ENCODE measurements at regions not wholly inside any gene's neighbourhood (a gene's known extent, or its start where the extent isn't known, plus 50 kb on each side); places are given as distances from the start of the nearest gene placed in this dataset.

GRCh38 chr10:9869205-9869604 is 1148.5 kb upstream of the CELF2 start:
- no peak for DNase-seq (ENCODE audit: low spot score)
- no peak for TF ChIP-seq CTCF (IDR thresholded peaks at IDR 0.05; ENCODE audit: extremely low read depth, insufficient read depth, missing control alignments)
- in situ Hi-C loops (cut with MboI; ENCODE audit: low pct_unique_long_range_greater_than_20kb, low sequenced_read_pairs, unreplicated experiment): no loop called here

- in situ Hi-C loops (cut with MboI; ENCODE audit: low pct_unique_long_range_greater_than_20kb, low sequenced_read_pairs, unreplicated experiment): no loop called here
- no peak for TF ChIP-seq CTCF (IDR thresholded peaks at IDR 0.05; ENCODE audit: extremely low read depth, insufficient read depth, missing control alignments)
Measured at GRCh38 chr10:9869606-9870176, 1148.0 kb upstream of the CELF2 start.

GRCh38 chr10:9875353-9875752 is 1142.3 kb upstream of the CELF2 start:
- DNase-seq (ENCODE audit: low spot score): no peak
- in situ Hi-C loops (cut with MboI; ENCODE audit: low pct_unique_long_range_greater_than_20kb, low sequenced_read_pairs, unreplicated experiment): no loop called here
- no peak for TF ChIP-seq CTCF (IDR thresholded peaks at IDR 0.05; ENCODE audit: extremely low read depth, insufficient read depth, missing control alignments)

More at GRCh38 chr10:9869606-9870176, 1148.0 kb upstream of the CELF2 start:
- DNase-seq (ENCODE audit: low spot score): no peak

- no peak for DNase-seq (ENCODE audit: low spot score)
- in situ Hi-C loops (cut with MboI; ENCODE audit: low pct_unique_long_range_greater_than_20kb, low sequenced_read_pairs, unreplicated experiment): no loop called here
- no peak for TF ChIP-seq CTCF (IDR thresholded peaks at IDR 0.05; ENCODE audit: extremely low read depth, insufficient read depth, missing control alignments)
Measured at GRCh38 chr10:9877978-9878377, 1139.7 kb upstream of the CELF2 start.

GRCh38 chr10:9878383-9878782 is 1139.3 kb upstream of the CELF2 start:
- DNase-seq (ENCODE audit: low spot score): no peak
- in situ Hi-C loops (cut with MboI; ENCODE audit: low pct_unique_long_range_greater_than_20kb, low sequenced_read_pairs, unreplicated experiment): no loop called here
- TF ChIP-seq CTCF (IDR thresholded peaks at IDR 0.05; ENCODE audit: extremely low read depth, insufficient read depth, missing control alignments): no peak

GRCh38 chr10:9885761-9886160 is 1131.9 kb upstream of the CELF2 start:
- DNase-seq (ENCODE audit: low spot score): no peak
- TF ChIP-seq CTCF (IDR thresholded peaks at IDR 0.05; ENCODE audit: extremely low read depth, insufficient read depth, missing control alignments): no peak
- in situ Hi-C loops (cut with MboI; ENCODE audit: low pct_unique_long_range_greater_than_20kb, low sequenced_read_pairs, unreplicated experiment): no loop called here

- no peak for DNase-seq (ENCODE audit: low spot score)
- in situ Hi-C loops (cut with MboI; ENCODE audit: low pct_unique_long_range_greater_than_20kb, low sequenced_read_pairs, unreplicated experiment): no loop called here
- TF ChIP-seq CTCF (IDR thresholded peaks at IDR 0.05; ENCODE audit: extremely low read depth, insufficient read depth, missing control alignments): no peak
Measured at GRCh38 chr10:9886772-9887171, 1130.9 kb upstream of the CELF2 start.

Measured in GM13977 (cell line).